ENCODE measurements at regions not wholly inside any gene's neighbourhood (a gene's known extent, or its start where the extent isn't known, plus 50 kb on each side); places are given as distances from the start of the nearest gene placed in this dataset.

- no peak overlapping the region for H2AFZ ChIP-seq (ENCODE audit: control insufficient read depth, low read length)
- no peak overlapping the region for H3K27ac ChIP-seq (ENCODE audit: control insufficient read depth, insufficient read depth, low read length)
- TF ChIP-seq CTCF (optimal IDR thresholded peaks at IDR 0.05 in 1 of 3, IDR thresholded peaks at IDR 0.05 in 1 of 3, conservative IDR thresholded peaks at IDR 0.05 in 1 of 3; ENCODE audit: extremely low read depth in 1 of 3, insufficient read depth in 2 of 3, low read length in 3 of 3) (no peak), EZH2 (IDR thresholded peaks at IDR 0.05; ENCODE audit: low read length) (no peak)
- no peaks in the 10 kb centered on the region for H3K36me3 ChIP-seq (ENCODE audit: control insufficient read depth in 2 of 2, extremely low read depth in 1 of 2, insufficient read depth in 2 of 2, low read length in 2 of 2)
- H3K9ac ChIP-seq (ENCODE audit: control insufficient read depth, extremely low read depth, insufficient read depth, low read length), result peak overlapping the region; percentile 26
- dilution Hi-C loops (cut with MboI; ENCODE audit: extremely low pct_ligation_motif_present, low sequenced_read_pairs), result no loop called here
- H3K4me1 ChIP-seq (ENCODE audit: control insufficient read depth, extremely low read depth, insufficient read depth, low read length), result peaks cover 42% of the 10 kb centered on the region
- H3K27me3 ChIP-seq (ENCODE audit: control insufficient read depth, extremely low read depth, insufficient read depth, low read length), result no peaks in the 10 kb centered on the region
- H4K20me1 ChIP-seq (ENCODE audit: control insufficient read depth, extremely low read depth, insufficient read depth, low read length), result no peaks in the 10 kb centered on the region
- FAIRE-seq (no peak), DNase-seq (ENCODE audit: low read depth, low spot score) (no peak)
- no peaks in the 10 kb centered on the region for H3K9me3 ChIP-seq (ENCODE audit: control insufficient read depth, low read depth, low read length)
- H3K9me1 ChIP-seq (ENCODE audit: control insufficient read depth, extremely low read depth, insufficient read depth, low read length), result no peaks in the 10 kb centered on the region
- no peaks in the 10 kb centered on the region for H3K79me2 ChIP-seq (ENCODE audit: control insufficient read depth, insufficient read depth, low read length)
- no peak overlapping the region for H3K4me2 ChIP-seq (ENCODE audit: control insufficient read depth, extremely low read depth, insufficient read depth, low read depth, low read length)
- H3K4me3 ChIP-seq (ENCODE audit: control insufficient read depth in 2 of 3, extremely low read depth in 1 of 3, insufficient read depth in 2 of 3, low read depth in 1 of 3, low read length in 3 of 3), result no peak overlapping the region
These were observed 53.2 kb downstream of the CEBPB start for GRCh38 chr20:50243610-50244351.

- no peaks in the 10 kb centered on the region for H3K36me3 ChIP-seq (ENCODE audit: control insufficient read depth in 2 of 2, extremely low read depth in 1 of 2, insufficient read depth in 2 of 2, low read length in 2 of 2)
- H3K9ac ChIP-seq (ENCODE audit: control insufficient read depth, extremely low read depth, insufficient read depth, low read length), result no peak overlapping the region
- H3K79me2 ChIP-seq (ENCODE audit: control insufficient read depth, insufficient read depth, low read length), result no peaks in the 10 kb centered on the region
- H3K9me3 ChIP-seq (ENCODE audit: control insufficient read depth, low read depth, low read length), result no peaks in the 10 kb centered on the region
- TF ChIP-seq CTCF (optimal IDR thresholded peaks at IDR 0.05 in 1 of 3, IDR thresholded peaks at IDR 0.05 in 1 of 3, conservative IDR thresholded peaks at IDR 0.05 in 1 of 3; ENCODE audit: extremely low read depth in 1 of 3, insufficient read depth in 2 of 3, low read length in 3 of 3) (no peak), EZH2 (IDR thresholded peaks at IDR 0.05; ENCODE audit: low read length) (no peak)
- H4K20me1 ChIP-seq (ENCODE audit: control insufficient read depth, extremely low read depth, insufficient read depth, low read length), result no peaks in the 10 kb centered on the region
- no peak overlapping the region for H3K4me3 ChIP-seq (ENCODE audit: control insufficient read depth in 2 of 3, extremely low read depth in 1 of 3, insufficient read depth in 2 of 3, low read depth in 1 of 3, low read length in 3 of 3)
- H3K9me1 ChIP-seq (ENCODE audit: control insufficient read depth, extremely low read depth, insufficient read depth, low read length), result no peaks in the 10 kb centered on the region
- H3K4me2 ChIP-seq (ENCODE audit: control insufficient read depth, extremely low read depth, insufficient read depth, low read depth, low read length), result no peak overlapping the region
- no peaks in the 10 kb centered on the region for H3K27me3 ChIP-seq (ENCODE audit: control insufficient read depth, extremely low read depth, insufficient read depth, low read length)
- dilution Hi-C loops (cut with MboI; ENCODE audit: extremely low pct_ligation_motif_present, low sequenced_read_pairs), result no loop called here
- no peak for FAIRE-seq
- H3K27ac ChIP-seq (ENCODE audit: control insufficient read depth, insufficient read depth, low read length), result no peak overlapping the region
- H3K4me1 ChIP-seq (ENCODE audit: control insufficient read depth, extremely low read depth, insufficient read depth, low read length), result peaks cover 44% of the 10 kb centered on the region
- H2AFZ ChIP-seq (ENCODE audit: control insufficient read depth, low read length), result no peak overlapping the region
- DNase-seq (ENCODE audit: low read depth, low spot score), result no peak
These were observed 53.9 kb downstream of the CEBPB start for GRCh38 chr20:50244352-50245149.

All from keratinocyte (primary cell).